Stimulated activated CD4-positive, alpha-beta T cell treated with anti-CD3 and anti-CD28 coated beads, TNF-alpha, amount 100 ng/mL, for 1 hour (primary cell): ENCODE measurements at regions not wholly inside any gene's neighbourhood (a gene's known extent, or its start where the extent isn't known, plus 50 kb on each side); places are given as distances from the start of the nearest gene placed in this dataset.

Experiments used
- DNase-seq, 3 donors: peaks; one replicate each; pipeline ENCODE4 v3.0.0-alpha.2; 2020; ENCODE audit warnings: low read depth in 3 of 3, low spot score in 1 of 3

GRCh38 chr15:94057305-94057704 is 174.1 kb upstream of the MCTP2 start:
- no peak for DNase-seq

DNA sequence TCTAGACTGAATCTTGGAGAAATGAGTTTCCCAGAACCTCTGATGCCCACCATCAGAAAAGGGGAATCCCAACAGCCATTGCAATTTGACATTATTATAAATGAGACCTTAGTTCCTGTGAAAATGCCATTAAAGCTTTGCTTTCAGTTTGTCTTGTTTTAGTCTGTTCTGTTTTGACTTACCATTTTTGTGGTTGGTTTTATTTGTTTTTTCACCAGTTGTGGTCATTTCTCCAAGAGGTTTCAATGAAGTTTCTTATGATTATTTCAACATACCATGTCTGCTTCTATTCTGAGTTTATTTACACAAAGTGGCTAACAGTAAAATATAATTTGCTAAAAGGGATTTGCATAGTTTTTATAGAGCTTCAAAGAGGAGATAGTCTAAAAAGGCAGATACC is 175.0 kb upstream of the MCTP2 start:
- DNase-seq: no peak

DNA sequence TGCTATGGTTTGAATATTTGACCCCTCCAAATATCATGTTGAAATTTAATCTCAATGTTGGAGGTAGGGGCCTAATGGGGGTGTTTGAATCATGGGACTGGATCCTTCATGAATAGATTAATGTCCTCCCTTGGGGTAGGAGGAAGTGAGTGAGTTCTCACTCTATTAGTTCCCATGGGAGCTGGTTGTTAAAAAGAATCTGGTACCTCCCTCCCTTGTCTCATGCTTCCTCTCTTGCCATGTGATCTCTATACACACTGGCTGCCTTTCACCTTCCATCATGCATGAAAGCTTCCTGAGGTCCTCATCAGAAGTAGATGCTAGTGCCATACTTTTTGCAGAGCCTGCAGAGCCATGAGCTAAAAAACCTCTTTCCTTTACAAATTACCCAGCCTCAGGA is 177.7 kb upstream of the MCTP2 start:
- DNase-seq: no peak

DNA sequence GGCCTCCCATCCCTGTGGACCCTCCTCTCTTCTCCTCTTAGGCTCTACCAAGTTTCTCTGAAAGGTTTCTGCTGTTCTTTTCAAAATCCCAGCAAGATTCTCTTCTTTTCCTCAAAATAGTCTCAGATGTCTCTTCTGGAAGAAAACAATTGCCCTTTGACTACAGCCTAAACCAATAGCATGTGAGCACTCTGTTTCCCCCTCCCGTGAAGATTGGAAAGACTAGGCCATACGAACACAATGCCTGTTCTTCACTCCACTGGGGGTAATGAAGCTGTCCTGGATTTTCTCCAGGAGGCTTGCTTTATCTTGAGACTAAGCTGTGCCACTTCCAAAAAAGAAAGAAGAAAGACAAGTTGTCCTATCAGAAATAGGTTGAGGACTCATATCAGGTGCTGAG is 178.7 kb upstream of the MCTP2 start:
- DNase-seq: no peak

DNA sequence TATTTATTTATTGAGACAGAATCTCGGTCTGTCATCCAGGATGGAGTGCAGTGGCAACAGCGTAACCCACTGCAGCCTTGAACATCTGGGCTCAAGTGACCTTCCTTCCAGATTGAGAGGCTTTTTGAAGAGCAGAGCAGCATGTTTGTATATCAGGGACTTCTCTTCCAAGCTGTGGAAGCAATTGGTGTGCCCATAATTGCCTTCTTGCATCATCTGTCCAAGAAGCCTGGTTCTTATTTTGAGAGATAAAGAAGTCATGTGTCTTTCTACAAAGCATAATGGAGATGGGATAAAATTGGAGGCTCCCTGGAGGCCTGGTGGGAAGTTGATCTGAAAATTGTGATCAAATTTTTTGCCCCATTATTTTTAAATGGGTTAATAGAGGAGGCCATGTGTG is 183.8 kb upstream of the MCTP2 start:
- DNase-seq: no peak

- DNase-seq: no peak
These were observed 189.0 kb upstream of the MCTP2 start for GRCh38 chr15:94042180-94042928.

DNA sequence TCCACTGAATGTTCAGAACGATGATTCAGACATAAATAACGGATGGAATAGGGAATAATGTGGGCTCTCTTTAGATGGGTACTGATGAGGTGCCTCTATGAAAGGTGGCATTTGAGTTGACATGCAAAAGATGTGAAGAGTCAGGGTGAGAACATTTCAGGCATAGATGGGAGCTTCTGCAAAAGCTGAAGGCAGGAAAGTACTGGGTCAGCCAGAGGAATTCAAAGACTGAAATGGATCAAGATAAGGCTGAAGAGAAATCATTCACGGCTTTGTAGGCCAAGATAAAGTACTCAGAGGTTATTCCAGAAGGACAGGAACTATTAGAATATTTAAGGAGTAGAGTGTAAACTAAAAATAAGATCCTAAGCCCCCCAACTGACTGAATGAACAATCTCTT is 189.6 kb upstream of the MCTP2 start:
- no peak for DNase-seq

DNA sequence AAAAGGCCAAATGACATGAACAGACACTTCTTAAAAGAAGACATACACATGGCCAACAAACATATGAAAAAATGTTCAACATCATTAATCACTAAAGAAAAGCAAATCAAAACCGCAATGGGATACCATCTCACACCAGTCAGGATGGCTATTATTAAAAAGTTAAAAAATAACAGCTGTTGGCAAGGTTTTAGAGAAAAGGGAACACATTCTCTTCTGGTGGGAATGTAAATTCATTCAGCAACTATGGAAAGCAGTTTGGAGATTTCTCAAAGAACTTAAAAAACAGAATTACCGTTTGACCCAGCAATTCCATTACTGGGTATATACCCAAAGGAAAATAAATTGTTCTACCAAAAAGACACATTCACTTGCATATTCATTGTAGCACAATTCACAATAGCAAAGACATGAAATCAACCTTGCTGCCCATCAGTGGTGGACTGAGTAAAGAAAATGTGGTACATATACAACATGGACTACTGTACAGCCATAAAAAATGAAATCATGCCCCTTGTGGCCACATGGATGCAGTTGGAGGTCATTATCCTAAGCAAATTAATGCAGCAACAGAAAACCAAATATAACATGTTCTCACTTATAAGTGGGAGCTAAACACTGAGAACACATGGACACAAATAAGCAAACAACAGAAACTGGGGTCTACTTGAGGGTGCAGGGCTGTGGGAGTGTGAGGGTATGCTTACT is 190.7 kb upstream of the MCTP2 start:
- no peak for DNase-seq

DNA sequence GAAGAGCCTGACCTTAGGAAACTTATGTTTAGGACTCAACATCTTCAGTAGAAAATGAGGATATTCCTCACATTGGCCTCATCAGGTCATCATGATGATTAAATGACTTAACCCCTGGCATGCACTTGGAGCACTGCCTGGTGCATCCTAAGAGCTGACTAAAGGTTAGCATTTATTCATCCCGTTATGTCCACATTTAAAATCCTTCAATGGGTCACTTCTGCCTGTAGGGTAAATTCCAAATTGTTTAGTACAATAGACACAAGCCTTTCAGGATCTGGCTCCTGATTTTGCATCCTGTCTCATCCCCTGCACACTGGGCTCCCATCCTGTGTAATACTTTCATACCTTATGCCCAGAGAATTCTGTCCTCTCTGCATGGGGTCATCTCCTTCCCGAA is 195.2 kb upstream of the MCTP2 start:
- no peak for DNase-seq

- no peak for DNase-seq
These were observed 197.7 kb upstream of the MCTP2 start for GRCh38 chr15:94033683-94034020.

DNA sequence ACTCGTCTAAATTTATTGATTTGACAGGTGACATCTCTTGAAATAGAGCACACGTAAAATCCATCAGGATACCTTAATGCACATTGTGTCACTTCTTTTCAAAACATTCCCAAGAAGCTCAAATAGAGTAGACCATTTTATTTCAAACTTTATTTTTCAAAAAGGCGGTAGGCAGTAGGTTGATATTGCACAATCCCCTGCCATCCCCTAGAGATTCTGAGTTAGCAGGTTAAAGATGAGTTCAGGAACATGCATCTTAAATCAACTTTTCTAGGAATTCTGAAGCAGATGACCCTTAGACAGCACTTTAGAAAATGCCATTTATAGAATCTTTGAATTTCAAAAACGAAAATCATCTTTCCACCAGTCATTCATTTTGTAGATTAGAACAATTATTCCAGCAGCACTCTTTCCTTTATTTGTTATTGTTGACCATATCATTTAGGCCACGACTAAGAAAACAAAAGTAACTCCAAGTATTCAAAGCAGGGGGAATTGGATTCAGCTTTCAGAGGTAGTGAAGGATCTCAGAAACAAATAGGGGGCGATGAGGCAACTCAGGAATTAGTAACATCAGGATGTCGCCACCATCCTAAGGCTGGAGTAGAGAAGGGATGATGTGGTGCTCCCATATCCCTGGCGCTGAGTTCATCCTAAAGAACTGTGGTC is 198.2 kb upstream of the MCTP2 start:
- DNase-seq: no peak

DNA sequence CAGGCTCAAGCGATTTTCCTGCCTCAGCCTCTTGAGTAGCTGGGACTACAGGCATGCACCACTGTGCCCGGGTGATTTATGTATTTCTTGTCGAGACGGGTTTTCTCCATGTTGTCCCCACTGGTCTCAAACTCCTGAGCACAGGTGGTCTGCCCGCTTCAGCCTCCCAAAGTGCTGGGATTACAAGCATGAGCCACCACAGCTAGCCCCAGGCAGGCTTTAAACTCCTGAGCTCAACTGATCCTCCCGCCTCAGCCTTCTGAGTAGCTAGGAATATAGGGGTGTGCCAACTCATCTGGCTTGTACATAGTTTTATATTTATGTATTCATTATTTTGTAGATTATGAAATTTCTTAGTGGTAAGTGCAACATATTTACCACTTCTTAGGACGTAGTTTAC is 198.8 kb upstream of the MCTP2 start:
- no peak for DNase-seq

DNA sequence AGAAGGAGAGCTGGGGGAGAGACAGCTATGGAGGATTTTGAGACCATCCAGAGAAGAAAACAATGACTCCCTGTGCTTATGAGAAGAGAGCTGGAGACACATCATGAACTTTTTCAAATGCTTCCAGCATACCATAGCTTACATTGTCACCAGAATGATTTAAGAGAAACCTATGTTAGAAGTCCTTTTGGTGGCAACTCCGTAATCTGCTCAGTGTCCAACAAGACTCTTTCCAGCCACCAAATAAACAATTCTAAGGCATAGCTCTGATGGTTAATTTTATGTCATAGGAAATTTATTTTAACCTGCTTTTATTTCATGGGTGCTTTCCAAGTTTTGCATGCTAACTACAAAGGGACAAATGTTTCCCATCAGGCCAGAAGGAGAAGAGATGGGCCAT is 200.3 kb upstream of the MCTP2 start:
- DNase-seq: no peak

DNA sequence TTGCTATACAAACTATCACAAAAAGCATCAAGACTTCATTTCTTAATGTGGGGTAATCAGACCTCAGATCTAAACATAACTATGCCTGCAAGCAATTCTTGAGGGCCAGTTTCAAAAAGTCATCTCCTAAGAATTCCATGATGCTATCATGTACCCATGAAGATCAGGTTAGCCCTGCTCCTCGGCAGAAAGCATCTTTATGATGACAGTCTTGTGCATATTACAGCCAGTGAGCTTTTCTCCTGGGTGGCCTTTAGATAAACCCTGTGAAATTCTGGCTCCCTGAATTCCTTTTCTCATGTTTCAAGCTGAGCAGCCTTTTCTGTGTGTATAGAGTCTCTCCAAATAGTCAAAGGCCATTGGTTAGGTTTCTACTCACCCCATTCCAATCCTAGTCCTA is 201.9 kb upstream of the MCTP2 start:
- no peak for DNase-seq

GRCh38 chr15:94028809-94029208 is 202.6 kb upstream of the MCTP2 start:
- no peak for DNase-seq

GRCh38 chr15:94028121-94028520 is 203.2 kb upstream of the MCTP2 start:
- DNase-seq: no peak

DNA sequence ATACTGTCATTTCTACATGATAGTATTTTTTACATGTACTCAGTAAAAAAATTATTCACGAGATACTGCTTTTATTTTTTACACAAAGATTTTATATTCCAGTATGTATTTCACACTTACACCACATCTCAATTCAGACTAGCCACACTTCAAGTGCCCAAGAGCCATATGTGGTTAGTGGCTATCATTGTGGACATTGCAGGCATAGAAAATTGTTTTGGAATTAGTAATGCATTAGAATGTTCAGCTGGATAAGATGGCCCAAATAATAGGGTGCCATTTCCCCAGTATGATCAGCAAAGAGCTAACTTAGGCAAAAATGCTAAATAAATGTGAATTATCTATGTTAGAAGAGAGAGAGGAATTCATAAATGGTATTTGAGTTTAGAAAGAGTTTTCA is 203.8 kb upstream of the MCTP2 start:
- no peak for DNase-seq

- no peak for DNase-seq
These were observed 204.7 kb upstream of the MCTP2 start for GRCh38 chr15:94026458-94027304.

DNA sequence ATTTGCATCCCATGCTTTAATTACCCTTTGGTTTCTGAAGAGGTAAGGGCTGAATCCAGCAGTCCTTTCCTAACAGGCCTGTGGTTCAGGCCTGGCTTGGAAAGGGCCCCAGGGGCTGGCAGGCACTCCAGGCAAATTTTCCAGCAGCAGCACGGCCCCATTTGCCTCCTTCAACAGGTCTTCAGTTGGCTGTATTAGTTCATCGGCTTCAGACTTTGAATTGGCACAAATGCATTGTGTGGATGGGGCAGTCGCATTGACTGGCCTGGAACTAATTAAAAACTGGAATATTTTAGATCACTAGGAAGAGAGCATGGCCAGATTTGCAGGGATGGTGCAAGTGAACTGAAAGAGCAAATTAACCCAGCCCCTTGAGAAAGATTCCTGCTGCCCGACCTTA is 207.8 kb upstream of the MCTP2 start:
- DNase-seq: no peak

DNA sequence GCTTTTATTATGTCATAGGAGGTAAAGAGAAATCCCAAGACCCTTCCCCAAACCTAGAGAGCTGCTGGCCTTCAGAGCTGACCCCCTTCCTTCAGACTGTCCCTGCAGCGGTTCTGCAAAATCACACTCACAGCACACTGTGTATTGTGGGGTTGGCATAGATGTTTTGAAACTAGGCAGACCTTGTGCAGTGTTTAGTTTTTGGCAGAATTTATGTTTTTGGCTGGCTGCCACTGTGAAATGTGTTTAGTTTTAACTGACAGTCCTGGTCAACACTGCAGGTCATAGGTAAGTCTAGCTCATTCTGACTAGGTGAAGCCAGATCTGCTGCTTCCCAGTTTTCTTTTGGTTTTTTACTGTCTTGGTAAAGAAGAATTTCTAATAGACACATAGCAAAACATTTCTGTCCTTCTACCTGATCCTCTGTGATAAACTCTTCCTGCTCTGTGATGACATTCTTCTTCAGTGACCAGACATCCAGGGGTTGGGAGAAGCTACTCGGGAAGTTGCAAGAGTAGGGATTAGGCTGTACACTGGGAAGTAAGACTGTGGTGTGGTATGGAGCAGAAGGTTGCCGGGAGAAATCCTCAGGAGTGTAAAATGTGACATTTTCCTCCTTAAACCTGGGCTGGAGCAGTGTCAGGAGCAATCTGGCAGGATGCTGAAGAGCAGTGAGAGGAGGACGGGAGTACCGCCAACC is 209.6 kb upstream of the MCTP2 start:
- no peak for DNase-seq

- DNase-seq: no peak
These were observed 212.3 kb upstream of the MCTP2 start for GRCh38 chr15:94019062-94019461.
